NCI-H1417 (cell line): ENCODE measurements at regions not wholly inside any gene's neighbourhood (a gene's known extent, or its start where the extent isn't known, plus 50 kb on each side); places are given as distances from the start of the nearest gene placed in this dataset.

Experiments
- DNase-seq, 3 experiments: peaks; one replicate each; lab custom pipeline; 2025; lab: John Stamatoyannopoulos, UW

GRCh38 chr1:5713101-5714010 is 278.9 kb downstream of the NPHP4 start:
- no peak for DNase-seq

GRCh38 chr1:5711956-5712645 is 280.1 kb downstream of the NPHP4 start:
- no peak for DNase-seq

- no peak for DNase-seq
These were observed 281.1 kb downstream of the NPHP4 start for GRCh38 chr1:5711079-5711478.

- DNase-seq: no peak
These were observed 282.2 kb downstream of the NPHP4 start for GRCh38 chr1:5709976-5710375.

DNA sequence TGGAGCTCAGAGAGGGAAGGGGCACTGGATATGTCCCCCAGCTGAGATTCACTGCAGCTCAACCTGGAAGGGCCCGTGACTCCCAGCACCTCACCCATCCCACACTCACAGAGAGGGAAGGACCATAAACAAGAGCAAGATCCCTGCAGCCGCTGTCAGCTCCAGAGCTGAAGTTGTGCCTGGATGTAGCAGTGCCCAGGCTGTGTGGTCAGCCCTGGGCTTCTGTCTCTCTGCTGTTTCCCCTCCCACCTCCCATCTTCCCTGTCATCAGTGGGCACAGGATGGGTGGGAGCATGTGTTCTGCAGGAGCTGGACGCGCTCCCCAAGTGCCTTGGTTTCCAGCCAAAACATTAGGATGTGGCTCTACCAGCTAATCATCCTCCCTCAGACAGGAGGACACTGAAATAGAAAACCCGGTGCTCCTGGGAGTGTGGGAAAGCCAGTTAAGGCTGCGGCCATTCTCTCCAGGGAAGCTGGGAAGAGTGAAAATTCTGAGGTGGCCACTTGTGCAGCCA is 282.7 kb downstream of the NPHP4 start:
- DNase-seq: no peak

DNA sequence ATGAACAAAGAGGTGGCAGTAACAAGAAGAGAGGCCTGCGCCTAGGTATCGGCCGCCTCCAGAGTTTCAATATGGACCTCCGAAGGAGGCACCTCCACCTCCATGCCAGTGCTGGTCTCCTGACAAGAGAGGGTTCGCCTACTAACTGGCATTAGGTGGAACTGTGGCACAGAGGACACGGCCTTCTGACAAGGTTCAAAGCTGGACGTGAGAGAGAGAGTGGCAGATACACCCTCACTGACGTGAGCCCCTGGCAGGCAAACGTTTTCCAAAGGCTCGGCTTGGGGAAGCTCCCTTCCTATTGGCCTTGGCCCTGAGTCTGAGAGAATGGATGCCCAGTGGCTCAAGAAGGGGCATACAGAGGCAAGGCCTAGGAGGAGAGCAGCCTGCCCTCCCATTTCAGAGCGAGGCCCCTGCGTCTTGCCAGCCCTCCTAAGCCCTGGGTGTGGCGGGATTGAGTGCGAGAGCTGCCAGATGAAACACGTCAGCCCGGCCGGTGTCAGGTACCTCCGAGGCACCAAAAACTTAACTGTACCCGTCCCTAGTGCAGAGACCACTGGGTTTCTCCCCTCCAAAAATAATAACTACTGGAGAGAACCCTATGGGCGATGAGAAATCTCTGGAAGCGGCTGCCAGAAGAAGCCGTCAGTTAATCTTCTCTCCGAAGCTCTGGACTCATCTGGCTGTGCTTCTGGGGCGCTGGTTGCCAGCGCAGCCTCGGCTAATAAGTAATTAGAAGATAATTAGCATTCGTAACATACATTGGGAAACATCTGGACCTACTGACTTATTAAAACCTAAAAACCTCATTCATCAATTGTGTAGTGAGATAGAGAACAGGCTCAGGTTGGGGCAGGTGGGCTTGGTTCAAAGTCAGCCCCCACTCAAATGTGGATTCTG is 283.6 kb downstream of the NPHP4 start:
- no peak for DNase-seq

DNA sequence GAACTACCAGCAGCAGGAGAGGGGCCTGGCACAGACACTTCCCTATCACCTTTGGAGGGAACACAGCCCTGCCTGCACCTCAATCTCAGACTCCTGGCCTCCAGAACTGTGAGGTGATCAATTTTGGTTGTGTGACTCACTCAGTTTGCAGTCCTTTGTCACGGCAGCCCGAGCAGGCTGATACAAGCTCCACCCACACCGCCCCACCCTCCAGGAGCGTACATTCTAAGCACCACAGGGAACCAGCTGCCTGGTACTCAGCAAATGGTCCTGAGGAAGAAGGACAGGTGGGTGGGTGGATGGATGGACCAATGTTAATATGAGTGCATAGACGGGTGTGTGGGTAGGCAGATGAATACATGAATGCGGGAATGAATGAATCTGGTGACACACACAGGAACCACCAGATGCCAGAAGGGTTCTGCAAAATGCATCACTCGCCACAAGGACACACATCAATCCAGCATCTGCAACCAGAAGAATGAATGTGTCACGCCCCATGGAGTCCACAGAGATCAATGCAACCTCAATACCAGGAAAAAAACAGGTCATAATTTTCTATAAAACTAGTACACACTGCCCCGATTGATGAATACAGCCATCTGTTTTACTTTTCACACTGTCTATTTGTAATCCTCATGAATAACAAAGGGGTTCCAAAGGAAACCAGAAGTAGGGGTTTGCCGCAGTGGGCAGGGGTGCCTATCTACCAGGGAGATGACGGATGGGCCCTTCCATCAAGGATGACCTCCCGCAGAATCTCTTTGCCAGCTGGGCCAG is 284.5 kb downstream of the NPHP4 start:
- DNase-seq: no peak

GRCh38 chr1:5706239-5706638 is 286.0 kb downstream of the NPHP4 start:
- no peak for DNase-seq

DNA sequence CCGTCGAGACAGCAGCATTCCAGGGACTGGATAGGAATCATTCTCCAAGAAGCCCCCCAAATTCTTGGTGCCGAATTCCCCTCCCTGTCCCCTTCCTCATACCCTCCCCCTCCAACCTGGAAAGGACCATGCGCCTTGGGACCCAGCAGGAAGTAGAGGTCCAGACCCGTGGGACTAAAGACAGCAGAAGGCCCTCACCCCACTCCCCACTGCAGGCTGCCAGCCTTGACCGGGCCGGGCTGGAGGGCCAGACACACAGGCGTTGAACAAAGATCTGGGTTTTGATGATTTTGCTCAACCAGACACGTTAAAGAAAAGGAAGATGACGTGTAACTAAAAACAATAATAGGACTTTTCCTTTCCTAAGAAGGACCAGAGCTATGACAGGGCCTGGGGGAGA is 286.5 kb downstream of the NPHP4 start:
- no peak for DNase-seq

- peak in 1 of 3 experiments; percentile 5 for DNase-seq
These were observed 287.4 kb downstream of the NPHP4 start for GRCh38 chr1:5704561-5705514.

DNA sequence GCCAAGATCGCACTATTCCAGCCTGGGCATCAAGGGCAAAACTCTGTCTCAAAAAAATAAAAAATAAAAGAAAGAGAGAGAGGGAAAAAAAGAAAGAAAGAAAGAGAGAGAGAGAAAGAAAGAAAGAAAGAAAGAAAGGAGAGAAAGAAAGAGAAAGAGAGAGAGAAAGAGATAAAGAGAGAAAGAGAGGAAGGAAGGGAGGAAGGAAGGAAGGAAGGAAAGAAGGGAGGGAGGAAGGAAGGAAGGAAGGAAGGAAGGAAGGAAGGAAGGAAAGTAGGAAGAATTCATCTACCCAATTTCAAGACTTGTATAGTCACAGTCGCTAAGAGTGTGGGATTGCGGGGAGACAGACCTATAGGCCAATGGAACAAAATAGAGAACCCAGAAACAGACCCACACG is 290.6 kb downstream of the NPHP4 start:
- DNase-seq: no peak

DNA sequence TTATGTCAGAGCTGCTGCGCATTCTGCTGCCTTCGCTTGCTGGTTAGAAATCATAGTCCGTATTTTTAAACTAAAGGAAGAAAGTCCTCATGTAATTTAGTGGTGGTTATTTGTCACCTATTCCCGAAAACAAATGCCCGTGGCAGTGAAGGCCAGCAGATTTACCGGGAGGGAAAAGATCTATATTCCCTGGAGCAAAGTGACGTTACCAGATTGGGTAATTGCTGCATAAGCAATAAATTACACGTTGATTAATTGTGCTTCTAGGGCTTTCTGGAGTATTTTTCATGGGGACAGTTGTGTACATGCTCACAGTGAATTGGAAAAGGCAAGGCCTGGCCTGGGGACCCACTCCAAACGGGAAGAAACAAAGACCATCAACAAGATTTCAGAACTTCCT is 298.7 kb downstream of the NPHP4 start:
- peak in 1 of 3 experiments; percentile 6 for DNase-seq

DNA sequence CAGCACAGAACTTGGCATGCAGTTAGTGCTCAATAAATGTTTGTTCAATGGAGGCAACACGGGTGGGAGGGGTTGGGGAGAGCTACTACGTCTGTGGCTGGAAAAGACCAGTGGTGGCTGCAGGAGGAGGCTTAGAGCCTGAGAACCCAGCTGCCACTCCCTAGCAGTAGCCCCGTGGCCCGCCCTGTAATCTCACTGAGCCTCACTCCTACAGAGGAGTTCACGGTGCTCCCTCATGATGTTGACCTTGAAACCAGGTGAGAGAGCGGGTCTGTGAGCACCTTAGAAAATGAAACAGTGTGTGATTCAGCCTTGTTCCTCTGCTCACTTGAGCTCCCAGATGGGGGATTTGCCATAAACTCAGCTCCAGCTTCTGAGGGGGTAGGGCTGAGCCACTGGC is 299.6 kb downstream of the NPHP4 start:
- DNase-seq: no peak

- peak in 1 of 3 experiments; percentile 36 for DNase-seq
These were observed 300.3 kb downstream of the NPHP4 start for GRCh38 chr1:5691795-5692509.

DNA sequence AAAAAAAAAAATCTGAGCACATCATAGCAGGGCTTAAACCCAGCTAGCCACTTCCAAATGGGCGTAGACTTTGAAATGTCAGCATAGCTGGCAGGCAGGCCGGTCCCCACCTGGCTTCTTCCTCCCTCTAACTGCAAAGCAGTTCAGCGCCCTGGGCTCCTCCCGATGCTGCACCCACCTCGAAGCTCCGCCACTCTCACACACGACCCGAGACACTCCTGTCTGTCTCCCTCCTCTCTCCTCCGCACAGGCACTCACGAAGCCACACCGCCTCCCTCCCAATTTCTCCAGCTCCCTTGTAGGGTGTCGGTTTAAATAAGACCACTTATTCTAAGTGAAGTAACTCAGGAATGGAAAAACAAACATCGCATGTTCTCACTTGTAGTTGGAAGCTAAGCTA is 301.3 kb downstream of the NPHP4 start:
- no peak for DNase-seq

GRCh38 chr1:5690291-5690690 is 301.9 kb downstream of the NPHP4 start:
- DNase-seq: no peak

DNA sequence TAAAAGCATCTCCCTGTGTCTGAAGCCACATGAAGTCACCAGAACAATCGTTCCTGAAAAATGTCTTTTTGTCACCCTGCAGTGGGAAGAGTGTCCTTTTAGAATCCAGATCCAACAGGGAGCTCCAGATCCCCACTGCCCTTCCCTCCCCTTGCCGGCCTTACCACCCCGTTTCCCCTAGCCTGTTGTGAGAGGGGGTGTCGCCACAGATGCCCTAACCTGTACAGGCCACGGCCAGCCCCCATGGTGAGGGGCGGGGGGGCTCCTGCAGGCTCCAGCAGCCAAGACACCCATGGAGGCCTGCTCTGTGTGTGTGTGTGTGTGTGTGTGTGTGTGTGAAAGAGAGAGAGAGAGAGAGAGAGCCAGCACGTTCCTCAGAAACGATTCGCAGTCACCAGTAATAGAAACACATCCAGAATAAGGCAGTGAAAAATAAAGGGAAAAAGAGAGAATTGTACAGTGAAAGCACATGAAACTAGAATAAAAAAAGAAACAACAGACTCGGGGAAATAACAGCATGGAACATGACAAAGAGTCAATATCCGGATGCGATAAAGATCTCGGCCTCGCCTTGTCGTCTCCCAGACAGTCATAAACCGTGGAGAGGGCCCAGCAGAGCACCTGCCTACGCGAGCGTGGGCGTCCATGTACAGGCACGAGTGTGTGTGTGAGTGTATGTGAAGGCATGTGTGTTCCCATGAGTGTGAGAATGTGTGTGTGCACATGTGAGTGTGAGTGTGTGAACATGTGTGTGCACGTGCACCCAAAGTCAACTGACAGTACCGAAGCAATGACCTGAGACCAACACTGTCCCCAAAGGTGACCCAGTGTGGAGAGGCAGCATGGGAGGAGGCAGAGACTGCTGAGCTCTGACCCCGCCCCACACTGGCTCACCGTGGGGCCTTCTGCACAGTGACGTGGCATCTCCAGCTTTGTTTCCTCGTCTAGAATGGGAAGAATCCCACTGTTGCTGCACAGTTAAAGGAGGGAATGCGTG is 303.8 kb downstream of the NPHP4 start:
- DNase-seq: no peak
